Mesothelial cell of epicardium (in vitro differentiated cells): ENCODE measurements at regions not wholly inside any gene's neighbourhood (a gene's known extent, or its start where the extent isn't known, plus 50 kb on each side); places are given as distances from the start of the nearest gene placed in this dataset.
"Not testable (repeated sequence)": the region's sequence is repeated elsewhere in the genome, so short reads cannot be mapped to it uniquely, and the experiment has no call there.

Experiments used
- DNase-seq, 2 experiments: peaks; one replicate each; pipeline ENCODE4 v3.0.0; 2021; ENCODE audit warnings: low spot score in 2 of 2; ENCODE audit not compliant: unreplicated experiment in 2 of 2
- H3K27ac Mint-ChIP-seq: 2 replicates; pipeline ENCODE4 v1.8.0; 2021; ENCODE audit warnings: mixed read lengths
- H3K27me3 Mint-ChIP-seq: 2 replicates; pipeline ENCODE4 v1.8.0; 2021; ENCODE audit warnings: low read depth, mixed read lengths
- H3K36me3 Mint-ChIP-seq: 2 replicates; pipeline ENCODE4 v1.8.0; 2021; ENCODE audit warnings: mixed read lengths
- H3K4me1 Mint-ChIP-seq: 2 replicates; pipeline ENCODE4 v1.8.0; 2021; ENCODE audit warnings: mixed read lengths
- H3K4me3 Mint-ChIP-seq: 2 replicates; pipeline ENCODE4 v1.8.0; 2021; ENCODE audit warnings: mild to moderate bottlenecking, moderate library complexity, mixed read lengths
- H3K9me3 Mint-ChIP-seq: 2 replicates; pipeline ENCODE4 v1.8.0; 2021; ENCODE audit warnings: mixed read lengths
- CTCF ChIP-seq: fragments of 200-600 bp; sonication (generic); IDR thresholded peaks from one replicate; pipeline ENCODE4 v1.5.0; 2021; ENCODE audit warnings: antibody characterized with exemption; ENCODE audit not compliant: unreplicated experiment

GRCh38 chr12:18872770-18873169, 134.9 kb downstream of the CAPZA3 start:
- Mint-ChIP-seq H3K36me3 (no peaks in the 10 kb centered on the region), H3K27ac (no peak overlapping the region), H3K9me3 (peaks cover 4% of the 10 kb centered on the region), H3K4me1 (peaks cover 9% of the 10 kb centered on the region), H3K4me3 (no peak overlapping the region), H3K27me3 (no peaks in the 10 kb centered on the region)
- DNase-seq: no peak
- TF ChIP-seq CTCF: no peak

GRCh38 chr12:18878676-18879180, 140.8 kb downstream of the CAPZA3 start:
- no peak for DNase-seq
- TF ChIP-seq CTCF: no peak
- no peaks in the 10 kb centered on the region for H3K27me3 Mint-ChIP-seq
- H3K4me3 Mint-ChIP-seq: no peak overlapping the region
- peaks cover 4% of the 10 kb centered on the region for H3K9me3 Mint-ChIP-seq
- no peak overlapping the region for H3K27ac Mint-ChIP-seq
- H3K4me1 Mint-ChIP-seq: no peaks in the 10 kb centered on the region
- no peaks in the 10 kb centered on the region for H3K36me3 Mint-ChIP-seq

- no peak for DNase-seq
- H3K27me3 Mint-ChIP-seq: no peaks in the 10 kb centered on the region
- no peak overlapping the region for H3K27ac Mint-ChIP-seq
- H3K4me1 Mint-ChIP-seq: no peaks in the 10 kb centered on the region
- TF ChIP-seq CTCF: no peak
- H3K4me3 Mint-ChIP-seq: no peak overlapping the region
- H3K36me3 Mint-ChIP-seq: no peaks in the 10 kb centered on the region
- H3K9me3 Mint-ChIP-seq: no peaks in the 10 kb centered on the region
These were observed 144.8 kb downstream of the CAPZA3 start for GRCh38 chr12:18882690-18883089.

GRCh38 chr12:18886962-18887361, 149.0 kb downstream of the CAPZA3 start:
- Mint-ChIP-seq H3K9me3 (peaks cover 5% of the 10 kb centered on the region), H3K36me3 (no peaks in the 10 kb centered on the region), H3K4me3 (no peak overlapping the region), H3K27ac (no peak overlapping the region), H3K4me1 (no peaks in the 10 kb centered on the region), H3K27me3 (no peaks in the 10 kb centered on the region)
- DNase-seq: no peak
- TF ChIP-seq CTCF: no peak

- no peak for DNase-seq
- Mint-ChIP-seq H3K36me3 (no peaks in the 10 kb centered on the region), H3K9me3 (peaks cover 5% of the 10 kb centered on the region), H3K27ac (no peak overlapping the region), H3K4me3 (no peak overlapping the region), H3K27me3 (no peaks in the 10 kb centered on the region), H3K4me1 (no peaks in the 10 kb centered on the region)
- TF ChIP-seq CTCF: no peak
These were observed 149.4 kb downstream of the CAPZA3 start for GRCh38 chr12:18887368-18887767.

GRCh38 chr12:18888047-18888446, 150.1 kb downstream of the CAPZA3 start:
- H3K27ac Mint-ChIP-seq: no peak overlapping the region

GRCh38 chr12:18890621-18891020, 152.7 kb downstream of the CAPZA3 start:
- not testable (repeated sequence) for H3K27me3 Mint-ChIP-seq, DNase-seq, H3K36me3 Mint-ChIP-seq, H3K27ac Mint-ChIP-seq, H3K4me1 Mint-ChIP-seq, H3K4me3 Mint-ChIP-seq
- H3K9me3 Mint-ChIP-seq: peaks cover 11% of the 10 kb centered on the region

More at GRCh38 chr12:18888047-18888446, 150.1 kb downstream of the CAPZA3 start:
- no peak for TF ChIP-seq CTCF
- no peaks in the 10 kb centered on the region for H3K36me3 Mint-ChIP-seq
- H3K9me3 Mint-ChIP-seq: peaks cover 5% of the 10 kb centered on the region
- no peaks in the 10 kb centered on the region for H3K4me1 Mint-ChIP-seq
- DNase-seq: no peak
- H3K27me3 Mint-ChIP-seq: no peaks in the 10 kb centered on the region
- H3K4me3 Mint-ChIP-seq: no peak overlapping the region
